ENCODE measurements at regions not wholly inside any gene's neighbourhood (a gene's known extent, or its start where the extent isn't known, plus 50 kb on each side); places are given as distances from the start of the nearest gene placed in this dataset.

- Histone ChIP-seq H3K4me3 (ENCODE audit: low read length in 2 of 2) (no peak overlapping the region), H3K9me3 (ENCODE audit: control insufficient read depth in 2 of 2, insufficient read depth in 1 of 2, low read length in 1 of 2) (no peaks in the 10 kb centered on the region)
- 96% methylated on average over 8 of the region's 8 CpGs for WGBS
Measured at GRCh38 chr18:60925892-60926291, 407.3 kb upstream of the CDH20 start.

DNA sequence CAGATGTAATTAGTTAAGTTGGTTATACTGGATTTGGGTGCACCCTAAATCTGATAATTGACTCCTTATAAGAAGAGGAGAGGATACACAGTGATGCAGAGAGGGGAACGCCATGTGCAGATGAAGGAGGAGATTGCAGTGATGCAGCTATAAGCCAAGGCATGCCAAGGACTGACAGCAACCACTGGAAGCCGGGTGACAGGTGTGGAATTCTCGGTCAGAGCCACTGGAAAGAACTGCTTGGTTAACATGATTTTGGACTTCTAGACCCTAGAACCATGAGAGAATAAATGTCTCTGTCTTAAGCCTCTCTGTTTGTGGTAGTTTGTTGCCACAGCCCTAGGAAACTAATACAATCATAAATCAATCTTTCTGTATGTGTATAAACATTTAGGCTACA is 403.3 kb upstream of the CDH20 start:
- DNase-seq (ENCODE audit: low read depth in 6 of 9, low spot score in 9 of 9), result no peak
- Histone ChIP-seq H3K27ac (ENCODE audit: low read depth in 1 of 2, low read length in 1 of 2) (no peak overlapping the region), H3K9me3 (ENCODE audit: control insufficient read depth in 2 of 2, insufficient read depth in 1 of 2, low read length in 1 of 2) (no peaks in the 10 kb centered on the region), H3K4me1 (ENCODE audit: control insufficient read depth in 2 of 2, insufficient read depth in 2 of 2, low read length in 2 of 2) (no peaks in the 10 kb centered on the region), H3K4me3 (ENCODE audit: low read length in 2 of 2) (no peak overlapping the region), H3K36me3 (ENCODE audit: control insufficient read depth in 2 of 2, insufficient read depth in 2 of 2, low read length in 1 of 2) (no peaks in the 10 kb centered on the region), H3K27me3 (ENCODE audit: control insufficient read depth in 2 of 2, insufficient read depth in 1 of 2, low read length in 1 of 2) (no peaks in the 10 kb centered on the region)
- 94% methylated on average over 3 of the region's 3 CpGs for WGBS

More at GRCh38 chr18:60925892-60926291, 407.3 kb upstream of the CDH20 start:
- no peaks in the 10 kb centered on the region for H3K27me3 ChIP-seq (ENCODE audit: control insufficient read depth in 2 of 2, insufficient read depth in 1 of 2, low read length in 1 of 2)
- no peak overlapping the region for H3K27ac ChIP-seq (ENCODE audit: low read depth in 1 of 2, low read length in 1 of 2)
- H3K4me1 ChIP-seq (ENCODE audit: control insufficient read depth in 2 of 2, insufficient read depth in 2 of 2, low read length in 2 of 2), result no peaks in the 10 kb centered on the region
- H3K36me3 ChIP-seq (ENCODE audit: control insufficient read depth in 2 of 2, insufficient read depth in 2 of 2, low read length in 1 of 2), result no peaks in the 10 kb centered on the region
- no peak for DNase-seq (ENCODE audit: low read depth in 6 of 9, low spot score in 9 of 9)

DNA sequence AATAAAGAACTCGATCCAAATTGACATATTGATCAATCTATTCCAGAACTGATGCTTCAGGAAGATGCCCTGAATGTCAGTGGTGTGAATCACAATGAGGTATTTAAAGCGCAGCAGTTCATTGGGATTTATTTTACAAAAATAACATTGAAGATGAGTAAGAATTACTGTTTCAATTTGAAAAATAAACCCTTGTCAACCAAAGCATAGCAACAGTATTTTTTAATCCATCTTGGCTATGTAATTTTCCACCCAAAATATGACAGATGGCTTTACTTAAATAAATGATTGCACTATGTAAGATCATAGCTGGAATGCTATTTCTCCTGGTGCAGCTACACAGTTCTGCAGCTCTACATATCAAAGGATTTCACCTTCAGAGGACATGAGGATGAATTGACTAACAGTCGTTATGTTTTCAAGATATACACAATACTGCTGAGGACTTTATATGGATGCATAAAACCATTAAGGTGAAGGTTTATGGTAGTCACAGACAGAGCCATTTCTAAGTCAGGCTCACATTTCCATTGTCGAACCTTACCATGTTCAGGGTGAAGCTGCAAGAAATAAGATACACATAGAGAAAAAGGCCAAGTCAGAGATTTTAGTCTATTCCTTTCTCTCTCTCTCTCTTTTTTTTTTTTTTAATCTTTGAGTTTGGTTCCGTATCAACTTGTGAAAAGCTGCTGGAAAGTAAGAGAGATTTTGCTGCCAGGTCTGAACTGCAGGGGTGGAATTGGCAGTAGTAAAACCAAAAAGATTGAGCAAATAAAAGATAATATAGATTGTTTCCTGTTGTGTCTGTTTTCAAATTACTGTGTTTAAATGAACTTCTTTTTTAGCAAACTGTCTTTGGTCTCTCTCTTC is 398.0 kb upstream of the CDH20 start:
- 88% methylated on average over 5 of the region's 5 CpGs for WGBS
- no peaks in the 10 kb centered on the region for H3K36me3 ChIP-seq (ENCODE audit: control insufficient read depth in 2 of 2, insufficient read depth in 2 of 2, low read length in 1 of 2)
- H3K4me1 ChIP-seq (ENCODE audit: control insufficient read depth in 2 of 2, insufficient read depth in 2 of 2, low read length in 2 of 2), result no peaks in the 10 kb centered on the region
- DNase-seq (ENCODE audit: low read depth in 6 of 9, low spot score in 9 of 9), result no peak
- H3K27me3 ChIP-seq (ENCODE audit: control insufficient read depth in 2 of 2, insufficient read depth in 1 of 2, low read length in 1 of 2), result no peaks in the 10 kb centered on the region
- no peak overlapping the region for H3K27ac ChIP-seq (ENCODE audit: low read depth in 1 of 2, low read length in 1 of 2)
- no peaks in the 10 kb centered on the region for H3K9me3 ChIP-seq (ENCODE audit: control insufficient read depth in 2 of 2, insufficient read depth in 1 of 2, low read length in 1 of 2)
- no peak overlapping the region for H3K4me3 ChIP-seq (ENCODE audit: low read length in 2 of 2)

DNA sequence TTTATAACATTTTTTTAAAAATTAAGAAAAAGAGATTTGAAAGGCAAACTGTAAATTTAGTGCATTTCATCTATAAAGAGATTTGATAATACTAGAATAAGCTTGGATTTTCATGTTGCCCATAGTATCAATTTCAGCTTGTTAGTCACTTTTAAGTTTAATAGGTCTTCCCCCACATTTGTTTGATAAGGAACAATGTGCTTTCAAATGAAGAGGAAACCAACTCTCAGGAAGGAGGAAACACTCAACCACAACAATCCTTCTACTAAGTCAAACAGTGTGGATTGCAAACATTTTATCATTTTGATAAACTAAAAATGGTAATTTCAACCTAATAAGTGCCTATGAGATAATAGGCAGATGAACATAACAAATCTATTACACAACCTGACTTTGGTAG is 397.1 kb upstream of the CDH20 start:
- Histone ChIP-seq H3K9me3 (ENCODE audit: control insufficient read depth in 2 of 2, insufficient read depth in 1 of 2, low read length in 1 of 2) (no peaks in the 10 kb centered on the region), H3K4me3 (ENCODE audit: low read length in 2 of 2) (no peak overlapping the region), H3K4me1 (ENCODE audit: control insufficient read depth in 2 of 2, insufficient read depth in 2 of 2, low read length in 2 of 2) (no peaks in the 10 kb centered on the region), H3K27me3 (ENCODE audit: control insufficient read depth in 2 of 2, insufficient read depth in 1 of 2, low read length in 1 of 2) (no peaks in the 10 kb centered on the region), H3K27ac (ENCODE audit: low read depth in 1 of 2, low read length in 1 of 2) (no peak overlapping the region), H3K36me3 (ENCODE audit: control insufficient read depth in 2 of 2, insufficient read depth in 2 of 2, low read length in 1 of 2) (no peaks in the 10 kb centered on the region)
- DNase-seq (ENCODE audit: low read depth in 6 of 9, low spot score in 9 of 9), result no peak

DNA sequence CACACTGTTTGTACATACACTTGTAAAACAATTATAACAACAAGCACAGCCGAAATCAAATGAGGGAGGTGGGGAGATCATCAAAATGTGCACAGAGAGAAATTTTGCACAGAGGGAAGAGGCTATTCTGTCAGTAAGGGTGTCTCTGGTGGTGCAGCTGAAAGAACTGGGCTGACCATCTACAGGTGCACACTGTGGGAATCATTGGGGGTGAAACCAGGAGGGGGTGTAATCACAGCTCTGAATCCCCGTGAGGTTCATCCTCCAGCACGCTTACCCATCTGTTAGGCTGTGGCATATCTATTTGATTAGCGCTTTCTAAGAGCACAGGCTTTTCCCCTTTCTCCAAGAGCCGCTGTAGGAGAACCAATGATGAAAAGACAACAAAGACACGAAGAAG is 389.9 kb upstream of the CDH20 start:
- Histone ChIP-seq H3K27ac (ENCODE audit: low read depth in 1 of 2, low read length in 1 of 2) (no peak overlapping the region), H3K4me3 (ENCODE audit: low read length in 2 of 2) (no peak overlapping the region), H3K27me3 (ENCODE audit: control insufficient read depth in 2 of 2, insufficient read depth in 1 of 2, low read length in 1 of 2) (no peaks in the 10 kb centered on the region), H3K4me1 (ENCODE audit: control insufficient read depth in 2 of 2, insufficient read depth in 2 of 2, low read length in 2 of 2) (no peaks in the 10 kb centered on the region), H3K9me3 (ENCODE audit: control insufficient read depth in 2 of 2, insufficient read depth in 1 of 2, low read length in 1 of 2) (no peaks in the 10 kb centered on the region), H3K36me3 (ENCODE audit: control insufficient read depth in 2 of 2, insufficient read depth in 2 of 2, low read length in 1 of 2) (no peaks in the 10 kb centered on the region)
- DNase-seq (ENCODE audit: low read depth in 6 of 9, low spot score in 9 of 9), result no peak
- 95% methylated on average over 6 of the region's 6 CpGs for WGBS

GRCh38 chr18:60950634-60951033 is 382.6 kb upstream of the CDH20 start:
- 30% methylated on average over 2 of the region's 2 CpGs for WGBS
- Histone ChIP-seq H3K4me1 (ENCODE audit: control insufficient read depth in 2 of 2, insufficient read depth in 2 of 2, low read length in 2 of 2) (no peaks in the 10 kb centered on the region), H3K9me3 (ENCODE audit: control insufficient read depth in 2 of 2, insufficient read depth in 1 of 2, low read length in 1 of 2) (no peaks in the 10 kb centered on the region), H3K27me3 (ENCODE audit: control insufficient read depth in 2 of 2, insufficient read depth in 1 of 2, low read length in 1 of 2) (no peaks in the 10 kb centered on the region), H3K36me3 (ENCODE audit: control insufficient read depth in 2 of 2, insufficient read depth in 2 of 2, low read length in 1 of 2) (no peaks in the 10 kb centered on the region), H3K4me3 (ENCODE audit: low read length in 2 of 2) (no peak overlapping the region), H3K27ac (ENCODE audit: low read depth in 1 of 2, low read length in 1 of 2) (no peak overlapping the region)
- DNase-seq (ENCODE audit: low read depth in 6 of 9, low spot score in 9 of 9), result no peak

- no peaks in the 10 kb centered on the region for H3K4me1 ChIP-seq (ENCODE audit: control insufficient read depth in 2 of 2, insufficient read depth in 2 of 2, low read length in 2 of 2)
- H3K9me3 ChIP-seq (ENCODE audit: control insufficient read depth in 2 of 2, insufficient read depth in 1 of 2, low read length in 1 of 2), result no peaks in the 10 kb centered on the region
- H3K36me3 ChIP-seq (ENCODE audit: control insufficient read depth in 2 of 2, insufficient read depth in 2 of 2, low read length in 1 of 2), result no peaks in the 10 kb centered on the region
- H3K4me3 ChIP-seq (ENCODE audit: low read length in 2 of 2), result no peak overlapping the region
- no peak for DNase-seq (ENCODE audit: low read depth in 6 of 9, low spot score in 9 of 9)
- H3K27ac ChIP-seq (ENCODE audit: low read depth in 1 of 2, low read length in 1 of 2), result no peak overlapping the region
- H3K27me3 ChIP-seq (ENCODE audit: control insufficient read depth in 2 of 2, insufficient read depth in 1 of 2, low read length in 1 of 2), result no peaks in the 10 kb centered on the region
- WGBS, result 94% methylated on average over 2 of the region's 2 CpGs
Measured at GRCh38 chr18:60951091-60951490, 382.1 kb upstream of the CDH20 start.

- no peaks in the 10 kb centered on the region for H3K27me3 ChIP-seq (ENCODE audit: control insufficient read depth in 2 of 2, insufficient read depth in 1 of 2, low read length in 1 of 2)
- 88% methylated on average over 2 of the region's 2 CpGs for WGBS
Measured at GRCh38 chr18:60962625-60963024, 370.6 kb upstream of the CDH20 start.

DNA sequence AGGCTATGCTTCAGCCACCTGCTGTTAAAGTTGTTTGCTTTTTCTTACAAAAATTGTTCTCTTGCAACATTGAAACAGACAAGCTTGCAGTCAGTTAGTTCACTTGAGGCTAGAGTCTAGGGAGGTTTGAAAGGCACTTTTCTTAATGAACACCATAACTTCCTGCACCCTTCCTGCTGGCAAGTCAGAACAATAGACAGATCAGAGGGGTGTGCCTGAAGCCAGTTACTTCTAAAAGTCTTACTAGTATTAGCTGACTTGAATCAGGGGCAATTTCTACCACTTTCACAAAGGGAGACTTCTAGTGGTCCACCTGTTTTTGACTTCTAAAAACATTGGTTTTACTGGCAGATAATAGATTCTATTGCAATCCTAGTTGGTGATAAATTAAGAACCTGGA is 367.4 kb upstream of the CDH20 start:
- DNase-seq (ENCODE audit: low read depth in 6 of 9, low spot score in 9 of 9), result no peak
- Histone ChIP-seq H3K27ac (ENCODE audit: low read depth in 1 of 2, low read length in 1 of 2) (no peak overlapping the region), H3K4me1 (ENCODE audit: control insufficient read depth in 2 of 2, insufficient read depth in 2 of 2, low read length in 2 of 2) (no peaks in the 10 kb centered on the region), H3K9me3 (ENCODE audit: control insufficient read depth in 2 of 2, insufficient read depth in 1 of 2, low read length in 1 of 2) (no peaks in the 10 kb centered on the region), H3K36me3 (ENCODE audit: control insufficient read depth in 2 of 2, insufficient read depth in 2 of 2, low read length in 1 of 2) (no peaks in the 10 kb centered on the region), H3K4me3 (ENCODE audit: low read length in 2 of 2) (no peak overlapping the region), H3K27me3 (ENCODE audit: control insufficient read depth in 2 of 2, insufficient read depth in 1 of 2, low read length in 1 of 2) (no peaks in the 10 kb centered on the region)

More at GRCh38 chr18:60962625-60963024, 370.6 kb upstream of the CDH20 start:
- H3K9me3 ChIP-seq (ENCODE audit: control insufficient read depth in 2 of 2, insufficient read depth in 1 of 2, low read length in 1 of 2), result no peaks in the 10 kb centered on the region
- H3K36me3 ChIP-seq (ENCODE audit: control insufficient read depth in 2 of 2, insufficient read depth in 2 of 2, low read length in 1 of 2), result no peaks in the 10 kb centered on the region
- no peaks in the 10 kb centered on the region for H3K4me1 ChIP-seq (ENCODE audit: control insufficient read depth in 2 of 2, insufficient read depth in 2 of 2, low read length in 2 of 2)
- no peak overlapping the region for H3K4me3 ChIP-seq (ENCODE audit: low read length in 2 of 2)
- H3K27ac ChIP-seq (ENCODE audit: low read depth in 1 of 2, low read length in 1 of 2), result no peak overlapping the region
- no peak for DNase-seq (ENCODE audit: low read depth in 6 of 9, low spot score in 9 of 9)
